SK-N-MC (cell line): ENCODE measurements at regions not wholly inside any gene's neighbourhood (a gene's known extent, or its start where the extent isn't known, plus 50 kb on each side); places are given as distances from the start of the nearest gene placed in this dataset.

Experiments
- EZH2 ChIP-seq: fragments of 200-600 bp; sonication (generic); IDR thresholded peaks from one replicate; pipeline ENCODE4 v1.6.1; 2017; ENCODE audit warnings: antibody characterized with exemption
- FOXP2 ChIP-seq: optimal IDR thresholded peaks from 2 replicates; pipeline ENCODE3; 2011; ENCODE audit warnings: mild to moderate bottlenecking, moderate library complexity; ENCODE audit not compliant: insufficient read depth; ENCODE audit errors: extremely low read length, control extremely low read depth

- TF ChIP-seq FOXP2 (no peak), EZH2 (no peak)
Measured at GRCh38 chr11:113584371-113584770, 109.2 kb upstream of the DRD2 start.
